ENCODE measurements at regions not wholly inside any gene's neighbourhood (a gene's known extent, or its start where the extent isn't known, plus 50 kb on each side); places are given as distances from the start of the nearest gene placed in this dataset.

- DNase-seq: no peak
- no peak for TF ChIP-seq EZH2 (IDR thresholded peaks at IDR 0.05; ENCODE audit: low read depth)
- TF ChIP-seq, protein P1, sequence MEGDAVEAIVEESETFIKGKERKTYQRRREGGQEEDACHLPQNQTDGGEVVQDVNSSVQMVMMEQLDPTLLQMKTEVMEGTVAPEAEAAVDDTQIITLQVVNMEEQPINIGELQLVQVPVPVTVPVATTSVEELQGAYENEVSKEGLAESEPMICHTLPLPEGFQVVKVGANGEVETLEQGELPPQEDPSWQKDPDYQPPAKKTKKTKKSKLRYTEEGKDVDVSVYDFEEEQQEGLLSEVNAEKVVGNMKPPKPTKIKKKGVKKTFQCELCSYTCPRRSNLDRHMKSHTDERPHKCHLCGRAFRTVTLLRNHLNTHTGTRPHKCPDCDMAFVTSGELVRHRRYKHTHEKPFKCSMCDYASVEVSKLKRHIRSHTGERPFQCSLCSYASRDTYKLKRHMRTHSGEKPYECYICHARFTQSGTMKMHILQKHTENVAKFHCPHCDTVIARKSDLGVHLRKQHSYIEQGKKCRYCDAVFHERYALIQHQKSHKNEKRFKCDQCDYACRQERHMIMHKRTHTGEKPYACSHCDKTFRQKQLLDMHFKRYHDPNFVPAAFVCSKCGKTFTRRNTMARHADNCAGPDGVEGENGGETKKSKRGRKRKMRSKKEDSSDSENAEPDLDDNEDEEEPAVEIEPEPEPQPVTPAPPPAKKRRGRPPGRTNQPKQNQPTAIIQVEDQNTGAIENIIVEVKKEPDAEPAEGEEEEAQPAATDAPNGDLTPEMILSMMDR (conservative IDR thresholded peaks at IDR 0.05): no peak
- H3K79me2 ChIP-seq (ENCODE audit: low read depth): no peaks in the 10 kb centered on the region
- POLR2A ChIA-PET (ENCODE audit: unreplicated experiment): interaction anchor here (0.6 kb wide), 1 partner anchor 695 kb away, joined by 6 read pairs; no protein-coding TSS in a partner anchor
- CTCF ChIA-PET: no interaction called here
- H3K27me3 ChIP-seq (ENCODE audit: insufficient read depth, low read depth): no peaks in the 10 kb centered on the region
- H2AFZ ChIP-seq: no peak overlapping the region
- H3K4me3 ChIP-seq: no peak overlapping the region
- H3K9me2 ChIP-seq (ENCODE audit: insufficient read depth): no peaks in the 10 kb centered on the region
- H3F3A ChIP-seq (ENCODE audit: insufficient read depth, low read depth): no peaks in the 10 kb centered on the region
- H3K27ac ChIP-seq: no peak overlapping the region
- no peaks in the 10 kb centered on the region for H3K36me3 ChIP-seq (ENCODE audit: low read depth)
- BruUV-seq (replicated peaks): no TSS peak
- H4K20me1 ChIP-seq (ENCODE audit: insufficient read depth): no peaks in the 10 kb centered on the region
- intact Hi-C loops (cut with micrococcal nuclease; ENCODE audit: unreplicated experiment): no loop called here
- no peaks in the 10 kb centered on the region for H3K4me1 ChIP-seq (replicated peaks; ENCODE audit: insufficient read depth)
- H3K4me2 ChIP-seq: no peak overlapping the region
- no peaks in the 10 kb centered on the region for H3K9me3 ChIP-seq (ENCODE audit: insufficient read depth, low read depth)
These were observed 513.6 kb upstream of the C9orf72 start for GRCh38 chr9:28086881-28087280.

- DNase-seq: no peak
- no TSS peak for BruUV-seq (replicated peaks)
- no peaks in the 10 kb centered on the region for H3K79me2 ChIP-seq (ENCODE audit: low read depth)
These were observed 520.0 kb upstream of the C9orf72 start for GRCh38 chr9:28092981-28093936.

GRCh38 chr9:28101509-28101908, 528.2 kb upstream of the C9orf72 start:
- ChIA-PET POLR2A (ENCODE audit: unreplicated experiment) (no interaction called here), CTCF (no interaction called here)
- no peaks in the 10 kb centered on the region for H3K27me3 ChIP-seq (ENCODE audit: insufficient read depth, low read depth)
- intact Hi-C loops (cut with micrococcal nuclease; ENCODE audit: unreplicated experiment): no loop called here
- H3K79me2 ChIP-seq (ENCODE audit: low read depth): no peaks in the 10 kb centered on the region
- H3K4me1 ChIP-seq (replicated peaks; ENCODE audit: insufficient read depth): no peaks in the 10 kb centered on the region
- no peaks in the 10 kb centered on the region for H3K9me3 ChIP-seq (ENCODE audit: insufficient read depth, low read depth)
- no peak for DNase-seq
- no peaks in the 10 kb centered on the region for H3K9me2 ChIP-seq (ENCODE audit: insufficient read depth)
- no TSS peak for BruUV-seq (replicated peaks)
- H3F3A ChIP-seq (ENCODE audit: insufficient read depth, low read depth): no peaks in the 10 kb centered on the region
- no peaks in the 10 kb centered on the region for H3K36me3 ChIP-seq (ENCODE audit: low read depth)
- H4K20me1 ChIP-seq (ENCODE audit: insufficient read depth): no peaks in the 10 kb centered on the region
- H3K4me3 ChIP-seq: no peak overlapping the region
- H3K27ac ChIP-seq: no peak overlapping the region
- TF ChIP-seq, protein P1 (conservative IDR thresholded peaks at IDR 0.05): no peak
- TF ChIP-seq EZH2 (IDR thresholded peaks at IDR 0.05; ENCODE audit: low read depth): no peak
- H2AFZ ChIP-seq: no peak overlapping the region
- no peak overlapping the region for H3K4me2 ChIP-seq

More at GRCh38 chr9:28092981-28093936, 520.0 kb upstream of the C9orf72 start:
- H3K4me3 ChIP-seq: no peak overlapping the region
- POLR2A ChIA-PET (ENCODE audit: unreplicated experiment): no interaction called here
- no peak overlapping the region for H3K27ac ChIP-seq
- CTCF ChIA-PET: no interaction called here
- H2AFZ ChIP-seq: no peak overlapping the region
- no peaks in the 10 kb centered on the region for H3K9me3 ChIP-seq (ENCODE audit: insufficient read depth, low read depth)
- no peaks in the 10 kb centered on the region for H3K36me3 ChIP-seq (ENCODE audit: low read depth)
- H3K4me2 ChIP-seq: no peak overlapping the region
- H3K4me1 ChIP-seq (replicated peaks; ENCODE audit: insufficient read depth): no peaks in the 10 kb centered on the region
- no peaks in the 10 kb centered on the region for H3K9me2 ChIP-seq (ENCODE audit: insufficient read depth)
- intact Hi-C loops (cut with micrococcal nuclease; ENCODE audit: unreplicated experiment): no loop called here
- no peaks in the 10 kb centered on the region for H3F3A ChIP-seq (ENCODE audit: insufficient read depth, low read depth)
- no peaks in the 10 kb centered on the region for H4K20me1 ChIP-seq (ENCODE audit: insufficient read depth)
- no peak for TF ChIP-seq EZH2 (IDR thresholded peaks at IDR 0.05; ENCODE audit: low read depth)
- TF ChIP-seq, protein P1 (conservative IDR thresholded peaks at IDR 0.05): no peak
- no peaks in the 10 kb centered on the region for H3K27me3 ChIP-seq (ENCODE audit: insufficient read depth, low read depth)

Data from PC-9 (cell line).